SK-N-SH (cell line): ENCODE measurements at regions not wholly inside any gene's neighbourhood (a gene's known extent, or its start where the extent isn't known, plus 50 kb on each side); places are given as distances from the start of the nearest gene placed in this dataset.

Experiments
- CTCF ChIA-PET: fragments of 300-600, 350-600 bp; formaldehyde crosslinking; extraction: SDS; loops from one replicate; lab custom pipeline; 2021; lab: Yijun Ruan, JAX
- POLR2A ChIA-PET: fragments of 350-600 bp; sonication (Branson Sonifier 250); formaldehyde crosslinking; extraction: SDS; loops from one replicate; lab custom pipeline; 2020; ENCODE audit warnings: antibody characterized with exemption, inconsistent platforms; lab: Yijun Ruan, JAX
- DNase-seq: peaks from one replicate; pipeline ENCODE4 v3.0.0; 2012
- H2AFZ ChIP-seq: fragments of 200-600 bp; sonication (generic); 2 replicates; pipeline ENCODE4 v1.8.1; 2016; ENCODE audit warnings: antibody characterized with exemption, mild to moderate bottlenecking, low read depth
- H3F3A ChIP-seq: fragments of 200-600 bp; sonication (generic); replicated peaks from 2 replicates; pipeline ENCODE3; 2016; ENCODE audit warnings: antibody characterized with exemption, mild to moderate bottlenecking; ENCODE audit not compliant: insufficient read depth
- H3K27ac ChIP-seq, 2 experiments: fragments of 200-500 bp in 1 of 2; fragments of 200-600 bp in 1 of 2; sonication (Bioruptor generic) in 1 of 2; sonication (generic), shearing (Covaris generic) in 1 of 2; 2 replicates each; pipeline versions ENCODE4 v1.5.1 to v1.6.1; 2014 to 2016; ENCODE audit warnings: low read depth in 2 of 2, inconsistent platforms in 1 of 2, low read length in 1 of 2, mild to moderate bottlenecking in 1 of 2, mixed read lengths in 1 of 2
- H3K27me3 ChIP-seq: fragments of 200-600 bp; sonication (generic), shearing (Covaris generic); 2 replicates; pipeline ENCODE4 v1.6.1; 2016; ENCODE audit warnings: mixed run types; ENCODE audit not compliant: insufficient read depth
- H3K36me3 ChIP-seq, 2 experiments: fragments of 200-500 bp in 1 of 2; fragments of 200-600 bp in 1 of 2; sonication (Bioruptor generic) in 1 of 2; sonication (generic) in 1 of 2; replicated peaks in 1 of 2; 2 replicates each; pipeline versions ENCODE3 to v1.5.1; 2014 to 2016; ENCODE audit warnings: low read length in 1 of 2, mild to moderate bottlenecking in 1 of 2; ENCODE audit not compliant: insufficient read depth in 2 of 2, control insufficient read depth in 1 of 2
- H3K4me1 ChIP-seq, 2 experiments: fragments of 200-500 bp in 1 of 2; fragments of 200-600 bp in 1 of 2; sonication (Bioruptor generic) in 1 of 2; sonication (generic), shearing (Covaris generic) in 1 of 2; 2 replicates each; pipeline versions ENCODE4 v1.5.1 to v1.6.1; 2014 to 2016; ENCODE audit warnings: low read depth in 1 of 2, low read length in 1 of 2, mixed run types in 1 of 2; ENCODE audit not compliant: insufficient read depth in 2 of 2, control insufficient read depth in 1 of 2
- H3K4me2 ChIP-seq: fragments of 200-600 bp; sonication (generic), shearing (Covaris generic); 2 replicates; pipeline ENCODE4 v1.6.1; 2017; ENCODE audit warnings: mixed run types
- H3K4me3 ChIP-seq, 2 experiments: fragments of 200-500 bp in 1 of 2; fragments of 200-600 bp in 1 of 2; sonication (Bioruptor generic) in 1 of 2; sonication (generic), shearing (Covaris generic) in 1 of 2; 2 replicates each; pipeline versions ENCODE4 v1.5.1 to v1.8.1; 2014 to 2016; ENCODE audit warnings: low read depth in 2 of 2, inconsistent platforms in 1 of 2, low read length in 1 of 2, mild to moderate bottlenecking in 1 of 2, mixed read lengths in 1 of 2, moderate library complexity in 1 of 2
- H3K79me2 ChIP-seq: fragments of 200-600 bp; sonication (generic); 2 replicates; pipeline ENCODE4 v1.8.1; 2017; ENCODE audit warnings: mild to moderate bottlenecking; ENCODE audit not compliant: insufficient read depth
- H3K9ac ChIP-seq: fragments of 200-600 bp; sonication (generic); 2 replicates; pipeline ENCODE4 v1.6.1; 2017; ENCODE audit warnings: mixed run types
- H3K9me2 ChIP-seq: fragments of 200-600 bp; sonication (generic); 2 replicates; pipeline ENCODE4 v1.6.1; 2017; ENCODE audit warnings: mixed run types
- H3K9me3 ChIP-seq: fragments of 200-600 bp; sonication (generic); 2 replicates; pipeline ENCODE4 v1.6.1; 2017; ENCODE audit warnings: mixed run types, mild to moderate bottlenecking, moderate library complexity
- H4K20me1 ChIP-seq: fragments of 200-600 bp; sonication (generic); 2 replicates; pipeline ENCODE4 v1.6.1; 2017; ENCODE audit warnings: mild to moderate bottlenecking, mixed run types; ENCODE audit not compliant: insufficient read depth
- CHD2 ChIP-seq: fragments of 150-350 bp; IDR thresholded peaks from 2 replicates; pipeline ENCODE4 v1.6.1; 2018; ENCODE audit warnings: low read length; ENCODE audit not compliant: partially characterized antibody
- EZH2phosphoT487 ChIP-seq: fragments of 200-600 bp; sonication (generic); IDR thresholded peaks from 2 replicates; pipeline ENCODE4 v1.6.1; 2017; ENCODE audit warnings: low read depth, mixed run types, mild to moderate bottlenecking, antibody characterized with exemption, moderate library complexity, borderline replicate concordance
- FOSL2 ChIP-seq: IDR thresholded peaks from 2 replicates; pipeline ENCODE4 v1.4.0; 2012; ENCODE audit warnings: low read depth, mild to moderate bottlenecking, moderate library complexity, borderline replicate concordance
- FOXJ3 ChIP-seq: sonication (generic); formaldehyde crosslinking; IDR thresholded peaks from 2 replicates; pipeline ENCODE4 v1.5.1; 2020; ENCODE audit warnings: mild to moderate bottlenecking, missing genetic modification reagents
- GATA2 ChIP-seq: sonication (generic); formaldehyde crosslinking; IDR thresholded peaks from 2 replicates; pipeline ENCODE4 v1.5.0; 2020; ENCODE audit warnings: mild to moderate bottlenecking, missing genetic modification reagents
- RAD21 ChIP-seq: IDR thresholded peaks from 2 replicates; pipeline ENCODE4 v1.6.1; 2012; ENCODE audit warnings: mild to moderate bottlenecking, low read length
- RFX5 ChIP-seq: IDR thresholded peaks from 2 replicates; pipeline ENCODE4 v1.6.1; 2012; ENCODE audit warnings: mild to moderate bottlenecking, improper control_type of control experiment, low read length
- RXRA ChIP-seq: IDR thresholded peaks from 2 replicates; pipeline ENCODE4 v1.4.0; 2012; ENCODE audit warnings: low read depth, mild to moderate bottlenecking, borderline replicate concordance
- SMC3 ChIP-seq: IDR thresholded peaks from 2 replicates; pipeline ENCODE4 v1.6.1; 2012; ENCODE audit warnings: low read depth, low read length, improper control_type of control experiment
- WGBS: methylation state at CpG from one replicate; pipeline ENCODE4 v1.1.6; 2017; ENCODE audit warnings: low lambda C conversion rate; 5-methylcytosine and 5-hydroxymethylcytosine counted together
- TF ChIP-seq, protein P1 (sequence below): fragments of 200-600 bp; sonication (generic); IDR thresholded peaks from 2 replicates; pipeline ENCODE4 v1.6.1; 2017; ENCODE audit warnings: antibody characterized with exemption, mild to moderate bottlenecking, moderate library complexity
- TF ChIP-seq, protein P2 (sequence below): IDR thresholded peaks from 2 replicates; pipeline ENCODE4 v1.4.0; 2012; ENCODE audit warnings: low read depth, borderline replicate concordance

DNA sequence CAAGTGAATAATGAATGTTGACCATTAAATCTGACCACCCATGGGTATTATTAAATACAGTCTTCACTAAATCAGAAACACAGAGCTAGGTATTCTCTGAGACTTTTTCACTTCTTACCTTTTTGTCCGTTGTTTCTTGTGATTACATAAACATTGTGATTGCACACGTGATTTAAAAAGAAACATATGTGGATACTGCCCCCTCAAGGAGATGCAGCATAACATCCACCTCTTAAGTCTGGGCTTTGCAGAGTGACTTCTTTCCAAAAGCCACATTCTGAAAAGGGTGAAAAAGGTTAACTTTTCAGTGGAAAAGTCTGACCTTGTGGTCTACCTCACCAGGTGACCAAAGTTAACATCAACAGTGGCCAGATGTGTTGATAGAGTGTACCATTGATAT, 185.5 kb upstream of the FAR2 start:
- no peaks in the 10 kb centered on the region for H3K9me3 ChIP-seq
- no peaks in the 10 kb centered on the region for H3K9me2 ChIP-seq
- 0 out of 4 replicates have a peak, but pooled peaks cover 0 to 7% of the 10 kb centered on the region in 2 experiments for H3K4me1 ChIP-seq
- H3K79me2 ChIP-seq, result no peaks in the 10 kb centered on the region
- H3K27ac ChIP-seq, result no peak overlapping the region
- H3K27me3 ChIP-seq, result no peaks in the 10 kb centered on the region
- H3K36me3 ChIP-seq, result no peaks in the 10 kb centered on the region
- DNase-seq, result no peak
- POLR2A ChIA-PET, result no interaction called here
- H3K4me2 ChIP-seq, result no peak overlapping the region
- H4K20me1 ChIP-seq, result no peaks in the 10 kb centered on the region
- TF ChIP-seq SMC3 (peak; percentile 38; the same call in 1 of the 2 replicates), RAD21 (peak; percentile 72), EZH2phosphoT487 (no peak)
- TF ChIP-seq, protein P1, sequence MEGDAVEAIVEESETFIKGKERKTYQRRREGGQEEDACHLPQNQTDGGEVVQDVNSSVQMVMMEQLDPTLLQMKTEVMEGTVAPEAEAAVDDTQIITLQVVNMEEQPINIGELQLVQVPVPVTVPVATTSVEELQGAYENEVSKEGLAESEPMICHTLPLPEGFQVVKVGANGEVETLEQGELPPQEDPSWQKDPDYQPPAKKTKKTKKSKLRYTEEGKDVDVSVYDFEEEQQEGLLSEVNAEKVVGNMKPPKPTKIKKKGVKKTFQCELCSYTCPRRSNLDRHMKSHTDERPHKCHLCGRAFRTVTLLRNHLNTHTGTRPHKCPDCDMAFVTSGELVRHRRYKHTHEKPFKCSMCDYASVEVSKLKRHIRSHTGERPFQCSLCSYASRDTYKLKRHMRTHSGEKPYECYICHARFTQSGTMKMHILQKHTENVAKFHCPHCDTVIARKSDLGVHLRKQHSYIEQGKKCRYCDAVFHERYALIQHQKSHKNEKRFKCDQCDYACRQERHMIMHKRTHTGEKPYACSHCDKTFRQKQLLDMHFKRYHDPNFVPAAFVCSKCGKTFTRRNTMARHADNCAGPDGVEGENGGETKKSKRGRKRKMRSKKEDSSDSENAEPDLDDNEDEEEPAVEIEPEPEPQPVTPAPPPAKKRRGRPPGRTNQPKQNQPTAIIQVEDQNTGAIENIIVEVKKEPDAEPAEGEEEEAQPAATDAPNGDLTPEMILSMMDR, result peak; percentile 58
- TF ChIP-seq, protein P2, sequence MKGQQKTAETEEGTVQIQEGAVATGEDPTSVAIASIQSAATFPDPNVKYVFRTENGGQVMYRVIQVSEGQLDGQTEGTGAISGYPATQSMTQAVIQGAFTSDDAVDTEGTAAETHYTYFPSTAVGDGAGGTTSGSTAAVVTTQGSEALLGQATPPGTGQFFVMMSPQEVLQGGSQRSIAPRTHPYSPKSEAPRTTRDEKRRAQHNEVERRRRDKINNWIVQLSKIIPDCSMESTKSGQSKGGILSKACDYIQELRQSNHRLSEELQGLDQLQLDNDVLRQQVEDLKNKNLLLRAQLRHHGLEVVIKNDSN, result peak; percentile 27; the same call in 1 of the 2 replicates
- 61% methylated on average over 2 of the region's 2 CpGs for WGBS
- no peak overlapping the region for H3K4me3 ChIP-seq
- no peak overlapping the region for H3K9ac ChIP-seq
- no peaks in the 10 kb centered on the region for H3F3A ChIP-seq
- CTCF ChIA-PET, result interaction anchor here (0.7 to 1.7 kb wide), 10 partner anchors 8 to 793 kb away, joined by 3 to 5 read pairs (median 3); no protein-coding TSS in a partner anchor
- no peak overlapping the region for H2AFZ ChIP-seq

DNA sequence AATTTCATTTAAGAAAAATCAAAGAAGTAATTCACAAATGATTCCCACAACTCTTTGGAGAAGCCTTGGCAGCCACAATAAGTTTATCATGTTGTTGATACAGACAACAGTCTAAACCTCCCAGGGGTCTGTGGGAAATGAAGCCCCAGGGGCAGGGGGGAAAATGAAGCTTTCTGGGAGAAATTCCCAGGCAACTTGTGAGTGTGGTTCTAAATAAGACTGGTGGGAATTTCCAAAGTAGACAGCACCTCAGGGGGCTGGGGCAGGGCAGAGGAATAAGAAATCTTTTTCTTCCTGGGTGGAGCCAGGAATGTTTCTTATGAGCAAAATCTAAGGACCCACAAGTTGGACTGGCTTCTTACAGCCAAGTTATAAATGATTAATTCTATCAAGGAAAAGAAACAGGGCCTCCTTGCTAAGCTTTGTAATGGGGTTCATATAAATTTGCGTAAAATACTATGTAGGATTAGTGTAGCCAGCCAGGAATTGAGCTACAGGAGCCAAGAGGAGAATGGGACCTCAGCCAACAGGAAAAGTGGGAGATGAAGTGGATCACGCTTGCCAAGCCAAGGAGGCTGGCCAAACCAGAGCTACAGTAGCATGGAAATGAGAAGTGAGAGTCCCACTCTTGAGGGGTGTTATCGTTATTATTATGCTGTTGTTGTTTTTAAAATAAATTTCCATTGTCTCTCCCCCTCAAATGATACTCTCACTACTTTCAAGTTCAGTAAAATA, 182.9 kb upstream of the FAR2 start:
- TF ChIP-seq, protein P1, result no peak
- TF ChIP-seq FOSL2 (no peak), CHD2 (no peak), RFX5 (no peak), RAD21 (no peak), GATA2 (CRISPR knock-in tag) (no peak), FOXJ3 (no peak), RXRA (no peak)
- POLR2A ChIA-PET, result no interaction called here
- no peak for DNase-seq
- Histone ChIP-seq H3K79me2 (no peaks in the 10 kb centered on the region), H3K27me3 (no peaks in the 10 kb centered on the region), H2AFZ (no peak overlapping the region), H3K4me3 (no peak overlapping the region), H3K4me2 (no peak overlapping the region), H3K9ac (no peak overlapping the region), H3F3A (no peaks in the 10 kb centered on the region), H3K36me3 (no peaks in the 10 kb centered on the region), H3K9me3 (no peaks in the 10 kb centered on the region), H3K9me2 (no peaks in the 10 kb centered on the region), H4K20me1 (no peaks in the 10 kb centered on the region), H3K4me1 (no peaks in the 10 kb centered on the region), H3K27ac (no peak overlapping the region)
- CTCF ChIA-PET, result no interaction called here
- 74% methylated on average over 3 of the region's 3 CpGs for WGBS
